GM23248 (cell line): ENCODE measurements at regions not wholly inside any gene's neighbourhood (a gene's known extent, or its start where the extent isn't known, plus 50 kb on each side); places are given as distances from the start of the nearest gene placed in this dataset.

Experiments
- EZH2 ChIP-seq: fragments of 200-600 bp; sonication (generic); IDR thresholded peaks from 2 replicates; pipeline ENCODE4 v1.6.1; 2018; ENCODE audit warnings: antibody characterized with exemption, mild to moderate bottlenecking; ENCODE audit not compliant: insufficient read depth, poor library complexity, severe bottlenecking
- EZH2phosphoT487 ChIP-seq: fragments of 200-600 bp; sonication (generic); IDR thresholded peaks from 2 replicates; pipeline ENCODE4 v1.6.1; 2018; ENCODE audit warnings: antibody characterized with exemption, moderate library complexity, mild to moderate bottlenecking, low read depth; ENCODE audit not compliant: insufficient read depth

GRCh38 chr12:118498171-118498570, 121.8 kb downstream of the SUDS3 start:
- TF ChIP-seq EZH2 = no peak
- TF ChIP-seq EZH2phosphoT487 = no peak
